Keratinocyte (primary cell): ENCODE measurements at regions not wholly inside any gene's neighbourhood (a gene's known extent, or its start where the extent isn't known, plus 50 kb on each side); places are given as distances from the start of the nearest gene placed in this dataset.

ENCODE experiments used
- DNase-seq: peaks from one replicate; pipeline ENCODE4 v3.0.0-alpha.2; 2011; ENCODE audit warnings: low read depth, missing footprints, low spot score
- FAIRE-seq: peaks from 2 replicates; lab custom pipeline; 2011; peaks lifted over from hg19 to GRCh38; lab: Jason Lieb, UNC
- H2AFZ ChIP-seq: 2 replicates; pipeline ENCODE4 v1.6.0; 2012; ENCODE audit warnings: low read length, control low read depth, inconsistent platforms; ENCODE audit not compliant: control insufficient read depth
- H3K27ac ChIP-seq: 2 replicates; pipeline ENCODE4 v1.5.1; 2011; ENCODE audit warnings: low read length; ENCODE audit not compliant: control insufficient read depth, insufficient read depth
- H3K27me3 ChIP-seq: 3 replicates; pipeline ENCODE4 v1.6.0; 2011; ENCODE audit warnings: low read length; ENCODE audit not compliant: control insufficient read depth, insufficient read depth; ENCODE audit errors: extremely low read depth
- H3K36me3 ChIP-seq, 2 experiments: 2 replicates in 1 of 2; 3 replicates in 1 of 2; pipeline ENCODE4 v1.5.1; 2011; ENCODE audit warnings: low read length in 2 of 2, mild to moderate bottlenecking in 1 of 2; ENCODE audit not compliant: control insufficient read depth in 2 of 2, insufficient read depth in 2 of 2; ENCODE audit errors: extremely low read depth in 1 of 2
- H3K4me1 ChIP-seq: 3 replicates; pipeline ENCODE4 v1.5.1; 2011; ENCODE audit warnings: low read length; ENCODE audit not compliant: control insufficient read depth, insufficient read depth; ENCODE audit errors: extremely low read depth
- H3K4me2 ChIP-seq: 3 replicates; pipeline ENCODE4 v1.6.0; 2011; ENCODE audit warnings: low read depth, low read length; ENCODE audit not compliant: control insufficient read depth, insufficient read depth; ENCODE audit errors: extremely low read depth
- H3K4me3 ChIP-seq, 3 experiments: fragments of 200-600 bp in 1 of 3; sonication (generic) in 1 of 3; 2 replicates in 2 of 3; 3 replicates in 1 of 3; pipeline ENCODE4 v1.5.1; 2011 to 2016; ENCODE audit warnings: low read length in 3 of 3, mild to moderate bottlenecking in 3 of 3, control low read depth in 2 of 3, inconsistent platforms in 1 of 3, low read depth in 1 of 3, mixed read lengths in 1 of 3, mixed run types in 1 of 3, moderate library complexity in 1 of 3; ENCODE audit not compliant: control insufficient read depth in 2 of 3, insufficient read depth in 2 of 3; ENCODE audit errors: extremely low read depth in 1 of 3
- H3K79me2 ChIP-seq: 2 replicates; pipeline ENCODE4 v1.6.0; 2012; ENCODE audit warnings: low read length; ENCODE audit not compliant: control insufficient read depth, insufficient read depth
- H3K9ac ChIP-seq: 3 replicates; pipeline ENCODE4 v1.6.0; 2011; ENCODE audit warnings: low read length; ENCODE audit not compliant: control insufficient read depth, insufficient read depth; ENCODE audit errors: extremely low read depth
- H3K9me1 ChIP-seq: 3 replicates; pipeline ENCODE4 v1.6.0; 2011; ENCODE audit warnings: low read length; ENCODE audit not compliant: control insufficient read depth, insufficient read depth; ENCODE audit errors: extremely low read depth
- H3K9me3 ChIP-seq: 2 replicates; pipeline ENCODE4 v1.5.1; 2012; ENCODE audit warnings: low read depth, low read length; ENCODE audit not compliant: control insufficient read depth
- H4K20me1 ChIP-seq: 3 replicates; pipeline ENCODE4 v1.6.0; 2011; ENCODE audit warnings: low read length; ENCODE audit not compliant: control insufficient read depth, insufficient read depth; ENCODE audit errors: extremely low read depth
- CTCF ChIP-seq, 3 experiments: IDR thresholded peaks in 1 of 3; conservative IDR thresholded peaks in 1 of 3; optimal IDR thresholded peaks in 1 of 3; 2 replicates in 2 of 3; 3 replicates in 1 of 3; pipeline versions ENCODE3 to v1.5.1; 2011; ENCODE audit warnings: low read length in 3 of 3, mild to moderate bottlenecking in 3 of 3, moderate library complexity in 2 of 3, control low read depth in 1 of 3, inconsistent platforms in 1 of 3; ENCODE audit not compliant: insufficient read depth in 2 of 3; ENCODE audit errors: extremely low read depth in 1 of 3
- EZH2 ChIP-seq: IDR thresholded peaks from one replicate; pipeline ENCODE4 v1.6.1; 2012; ENCODE audit warnings: inconsistent platforms, mild to moderate bottlenecking, low read length, moderate library complexity
- dilution Hi-C: fragments of 300-500 bp; cut with MboI; formaldehyde crosslinking; loops from one replicate; pipeline ENCODE4 v1.7.0; 2020; ENCODE audit warnings: low sequenced_read_pairs; ENCODE audit not compliant: extremely low pct_ligation_motif_present
- small RNA-seq, 3 experiments: library from RNA; depleted of rRNA; stranded (forward); fragments of <200 nt; gene quantifications; one replicate each; pipeline ENCODE3, GENCODE V24; 2012; ENCODE audit warnings: low read depth in 3 of 3, low replicate concordance in 1 of 3; ENCODE audit not compliant: insufficient read length in 3 of 3

DNA sequence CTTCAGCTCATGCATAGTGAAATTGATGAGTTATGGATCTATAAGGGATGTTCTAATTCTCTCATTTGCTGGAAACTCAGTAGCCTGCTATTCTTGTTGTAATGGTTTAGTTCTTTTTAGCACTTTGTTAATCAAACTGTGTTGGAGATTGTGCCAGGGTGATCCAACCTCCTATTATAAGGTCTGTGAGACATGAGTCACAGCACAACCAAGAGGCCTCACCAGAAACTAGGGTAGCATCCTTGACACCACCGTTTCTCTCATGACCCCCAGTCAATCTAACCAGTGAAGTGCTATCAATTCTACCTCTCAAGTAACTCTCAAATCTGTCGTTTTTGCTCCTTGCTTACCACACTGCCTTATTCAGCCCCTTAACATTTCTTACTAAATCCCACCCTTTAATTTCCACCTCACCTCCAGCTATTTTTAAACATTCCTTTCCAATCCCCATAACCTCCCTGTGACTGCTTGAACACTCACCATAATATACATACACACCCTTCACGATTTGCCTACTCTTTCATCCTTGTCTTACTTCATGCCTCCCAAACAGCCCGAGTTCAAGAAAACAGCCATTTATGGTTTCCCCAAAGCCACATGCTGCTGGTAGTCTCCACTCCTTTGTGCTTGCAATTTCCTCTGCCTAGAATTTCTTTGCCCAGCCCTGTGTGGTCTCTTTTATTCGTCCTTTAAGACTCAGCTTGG, 53.9 kb upstream of the NUDT4 start:
- Histone ChIP-seq H3K4me3 (no peak overlapping the region), H3K4me1 (peaks cover 3% of the 10 kb centered on the region), H3K9ac (no peak overlapping the region), H4K20me1 (no peaks in the 10 kb centered on the region), H3K9me3 (no peaks in the 10 kb centered on the region), H3K27me3 (no peaks in the 10 kb centered on the region), H3K36me3 (no peaks in the 10 kb centered on the region), H3K27ac (no peak overlapping the region), H2AFZ (no peak overlapping the region), H3K9me1 (no peaks in the 10 kb centered on the region), H3K79me2 (no peaks in the 10 kb centered on the region), H3K4me2 (no peak overlapping the region)
- TF ChIP-seq CTCF (optimal IDR thresholded peaks at IDR 0.05 in 1 of 3, IDR thresholded peaks at IDR 0.05 in 1 of 3, conservative IDR thresholded peaks at IDR 0.05 in 1 of 3; ENCODE audit: extremely low read depth in 1 of 3, insufficient read depth in 2 of 3, low read length in 3 of 3) (no peak), EZH2 (no peak)
- dilution Hi-C loops = no loop called here
- no peak for DNase-seq
- no peak for FAIRE-seq

DNA sequence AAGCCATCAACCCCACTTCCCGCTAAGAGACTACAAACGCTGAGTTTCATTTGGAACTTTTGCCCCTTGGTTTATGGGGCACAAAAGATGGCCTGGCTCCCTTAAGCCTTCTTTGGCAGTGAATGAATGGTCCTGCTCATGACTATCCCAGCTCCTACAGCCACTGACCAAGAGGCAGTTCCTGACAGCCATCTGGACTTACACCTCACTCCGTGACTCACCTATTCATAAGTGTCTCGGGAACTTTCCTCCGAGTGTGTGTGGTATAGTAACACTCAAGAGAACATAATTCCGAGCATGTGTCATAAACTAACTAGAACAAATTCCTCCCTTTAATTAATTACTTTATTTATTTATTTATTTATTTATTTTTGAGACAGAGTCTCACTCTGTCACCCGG, 51.9 kb upstream of the NUDT4 start:
- DNase-seq (no peak), FAIRE-seq (no peak)
- peaks cover 3% of the 10 kb centered on the region for H3K4me1 ChIP-seq

More for the DNA sequence above, 51.9 kb upstream of the NUDT4 start:
- H3K27ac ChIP-seq = no peak overlapping the region
- TF ChIP-seq CTCF (optimal IDR thresholded peaks at IDR 0.05 in 1 of 3, IDR thresholded peaks at IDR 0.05 in 1 of 3, conservative IDR thresholded peaks at IDR 0.05 in 1 of 3; ENCODE audit: extremely low read depth in 1 of 3, insufficient read depth in 2 of 3, low read length in 3 of 3) (no peak), EZH2 (no peak)
- H3K27me3 ChIP-seq = no peaks in the 10 kb centered on the region
- H2AFZ ChIP-seq = no peak overlapping the region
- H3K9me1 ChIP-seq = no peaks in the 10 kb centered on the region
- dilution Hi-C loops = no loop called here
- no peak overlapping the region for H3K4me3 ChIP-seq
- H3K9ac ChIP-seq = no peak overlapping the region
- H3K36me3 ChIP-seq = no peaks in the 10 kb centered on the region
- no peaks in the 10 kb centered on the region for H3K9me3 ChIP-seq
- H4K20me1 ChIP-seq = no peaks in the 10 kb centered on the region
- no peak overlapping the region for H3K4me2 ChIP-seq
- H3K79me2 ChIP-seq = no peaks in the 10 kb centered on the region

Small RNA genes lying in the stretch of these regions (small RNA-seq; reads per million reads assigned to genes)
- gene RF00019 = 0 reads per million in 3 experiments
- 0 to 0.07 (median 0) reads per million in 3 experiments for gene RF00284
- 0 reads per million in 3 experiments for gene RPL41P5
